Stimulated activated naive CD4-positive, alpha-beta T cell (primary cell): ENCODE measurements at regions not wholly inside any gene's neighbourhood (a gene's known extent, or its start where the extent isn't known, plus 50 kb on each side); places are given as distances from the start of the nearest gene placed in this dataset.
"Not testable (repeated sequence)": the region's sequence is repeated elsewhere in the genome, so short reads cannot be mapped to it uniquely, and the experiment has no call there.

Source experiments
- DNase-seq, 6 experiments: peaks; one replicate each; lab custom pipeline; 2025; lab: John Stamatoyannopoulos, UW

DNA sequence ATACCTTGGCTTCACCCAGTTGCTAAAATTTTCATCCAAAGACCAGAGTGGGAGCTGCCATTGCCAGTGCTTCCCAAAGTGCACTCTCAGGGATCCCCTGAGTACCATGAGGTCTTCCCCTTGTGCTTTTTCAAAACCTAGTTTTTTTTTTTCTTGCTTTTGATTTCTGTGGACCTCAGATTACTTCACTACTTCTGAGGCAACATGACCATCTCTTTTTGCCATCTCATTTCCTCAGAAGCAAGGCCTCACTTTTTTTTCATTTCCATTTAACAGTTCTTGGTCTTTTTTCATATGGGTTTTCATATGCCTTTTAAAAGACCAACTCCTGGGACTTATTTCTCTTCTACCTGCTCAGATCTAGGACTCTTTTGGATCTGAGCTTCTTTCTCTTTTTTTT is 64.1 kb upstream of the MMS22L start:
- DNase-seq: no peak

DNA sequence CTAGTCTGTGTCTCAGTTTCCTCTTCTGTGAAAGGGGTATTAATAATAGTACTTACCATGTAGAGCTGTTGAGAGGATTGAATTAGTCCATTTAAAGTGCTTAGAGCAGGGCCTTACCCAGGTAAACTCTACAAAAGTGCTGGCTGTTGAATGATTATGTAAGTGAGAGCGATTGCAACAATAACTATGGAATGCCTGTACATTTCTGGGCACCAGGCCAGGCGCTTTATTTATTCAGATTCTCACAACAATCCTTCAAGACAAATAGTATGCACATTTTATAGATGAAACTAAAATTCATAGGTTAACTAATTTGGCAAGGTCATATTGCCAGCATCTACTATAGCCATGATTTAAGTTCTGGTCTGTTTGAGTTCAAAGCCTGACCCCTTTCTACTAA is 78.3 kb upstream of the MMS22L start:
- DNase-seq: no peak

DNA sequence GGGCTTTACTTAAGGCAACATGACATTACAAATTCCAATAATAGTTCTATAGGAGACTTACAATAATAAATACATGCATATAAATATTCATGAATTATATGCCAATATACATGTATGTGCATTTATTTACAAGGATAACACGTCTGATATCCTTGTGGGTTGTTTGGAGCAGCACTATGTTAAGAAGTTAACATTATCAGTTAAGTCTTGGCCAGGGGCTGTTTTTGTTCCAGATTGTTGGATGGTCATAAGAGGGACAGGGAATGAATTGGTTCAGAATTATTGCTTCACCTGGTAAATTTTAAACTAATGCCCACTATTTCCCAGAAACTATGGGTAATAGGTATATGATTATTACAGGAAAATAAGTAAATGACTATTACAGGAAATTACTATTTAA is 81.3 kb upstream of the MMS22L start:
- DNase-seq: no peak

DNA sequence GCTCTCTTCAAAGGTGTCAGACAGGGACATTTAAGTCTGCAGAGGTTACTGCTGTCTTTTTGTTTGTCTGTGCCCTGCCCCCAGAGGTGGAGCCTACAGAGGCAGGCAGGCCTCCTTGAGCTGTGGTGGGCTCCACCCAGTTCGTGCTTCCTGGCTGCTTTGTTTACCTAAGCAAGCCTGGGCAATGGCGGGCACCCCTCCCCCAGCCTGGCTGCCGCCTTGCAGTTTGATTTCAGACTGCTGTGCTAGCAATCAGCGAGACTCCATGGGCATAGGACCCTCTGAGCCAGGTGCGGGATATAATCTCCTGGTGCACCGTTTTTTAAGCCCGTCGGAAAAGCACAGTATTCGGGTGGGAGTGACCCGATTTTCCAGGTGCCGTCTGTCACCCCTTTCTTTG is 99.1 kb upstream of the MMS22L start:
- DNase-seq: not testable (repeated sequence)

DNA sequence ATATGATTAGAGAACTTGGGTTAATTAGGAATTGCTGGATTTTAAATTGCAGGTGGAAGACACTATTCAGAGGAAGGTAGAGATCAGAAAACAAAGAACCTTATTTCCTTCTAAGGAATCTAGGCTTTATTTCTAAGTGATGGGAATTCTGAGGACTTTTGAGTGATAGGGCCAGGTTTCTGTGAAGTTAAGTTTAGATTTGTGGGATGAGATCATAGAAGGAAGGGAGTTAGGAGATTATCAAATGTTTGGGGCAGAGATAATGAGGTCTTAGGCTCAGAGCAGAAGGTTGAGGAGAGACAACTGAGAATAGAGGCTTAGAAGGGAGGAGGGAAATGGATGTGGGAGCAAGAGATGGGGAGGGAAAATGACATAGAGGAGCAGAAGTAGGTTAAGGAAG is 109.7 kb upstream of the MMS22L start:
- no peak for DNase-seq

DNA sequence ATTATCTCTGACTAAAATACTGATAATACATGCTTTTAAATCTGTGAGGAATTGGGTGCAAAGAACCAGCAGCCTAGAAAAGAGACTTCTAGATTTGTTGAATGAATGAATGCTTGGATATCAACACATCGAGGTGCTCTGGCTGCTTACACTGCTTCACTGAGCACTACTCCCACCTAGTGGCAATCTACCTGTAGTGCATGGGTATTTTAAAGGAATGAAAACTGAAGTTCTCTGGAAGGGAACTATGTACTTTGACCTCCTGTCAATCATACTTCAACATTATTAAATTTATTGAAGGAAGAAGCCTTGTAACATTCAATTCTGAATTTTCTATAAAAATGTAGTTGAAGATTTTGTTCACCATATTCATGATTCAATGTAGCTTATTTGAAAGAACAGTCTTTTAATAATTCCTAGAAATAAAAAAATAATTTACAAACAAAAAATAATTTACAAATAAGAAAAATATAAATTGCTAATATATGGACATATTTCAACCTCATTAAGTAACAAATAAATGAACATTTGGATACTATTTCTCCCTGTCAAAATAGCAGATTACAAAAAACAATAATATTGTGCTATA is 111.2 kb upstream of the MMS22L start:
- peak in 4 of 6 experiments; percentile 9 to 69 (median 34) for DNase-seq

DNA sequence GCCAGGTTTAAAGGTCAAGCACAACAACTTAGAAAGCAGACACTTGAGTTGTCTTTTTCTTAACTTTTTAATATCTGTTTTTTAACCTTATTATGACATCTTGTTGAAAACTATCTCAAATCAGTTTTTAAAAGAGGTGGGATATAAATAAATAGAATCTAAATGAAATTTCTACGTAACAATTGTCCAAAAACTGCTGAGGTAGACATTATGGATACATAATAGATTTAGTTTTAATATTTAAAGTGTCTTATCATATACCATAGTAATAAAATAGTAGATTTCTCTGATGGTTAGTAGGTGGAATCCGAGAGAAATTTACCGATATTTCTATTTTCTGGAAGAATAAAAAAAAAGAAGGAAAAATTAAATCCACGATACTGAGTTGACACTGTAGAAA is 113.9 kb upstream of the MMS22L start:
- DNase-seq: no peak

DNA sequence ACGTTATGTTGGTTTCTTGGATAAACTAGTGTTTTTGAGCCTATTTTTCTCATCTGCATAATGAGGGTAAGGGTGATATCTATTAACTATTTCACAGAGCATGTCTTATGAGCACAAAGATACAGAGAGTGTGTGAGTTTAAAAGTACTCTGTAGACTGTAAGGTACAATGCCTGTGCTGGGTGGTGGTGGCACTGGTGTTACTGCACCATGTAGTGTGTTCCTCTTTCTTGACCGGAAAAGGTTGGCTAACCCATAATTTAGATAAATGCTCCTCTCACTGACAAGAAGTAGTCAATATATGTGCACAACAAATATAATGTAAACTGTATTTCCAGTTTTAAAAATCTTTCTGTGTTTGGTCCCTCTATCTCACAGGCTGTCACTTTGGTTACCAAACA is 116.2 kb upstream of the MMS22L start:
- DNase-seq: no peak

DNA sequence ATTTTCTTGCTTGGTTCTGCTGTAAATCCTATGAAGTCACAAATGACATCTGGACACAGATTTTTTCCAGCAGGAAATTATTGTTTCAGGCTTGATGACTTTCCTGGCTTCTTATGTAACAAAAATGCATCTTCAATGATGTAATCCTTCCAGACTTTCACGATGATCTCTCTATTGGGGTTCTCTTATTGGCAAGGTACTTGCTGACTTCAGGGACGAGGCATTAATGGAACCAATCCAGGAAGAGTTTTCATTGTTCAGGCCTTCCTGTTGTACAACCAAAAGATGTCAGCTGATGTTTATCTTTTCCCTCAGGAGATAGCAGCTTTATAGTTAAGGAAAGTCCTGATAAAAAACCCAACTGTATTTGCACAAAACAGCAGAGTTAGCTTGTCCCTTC is 118.5 kb upstream of the MMS22L start:
- no peak for DNase-seq

DNA sequence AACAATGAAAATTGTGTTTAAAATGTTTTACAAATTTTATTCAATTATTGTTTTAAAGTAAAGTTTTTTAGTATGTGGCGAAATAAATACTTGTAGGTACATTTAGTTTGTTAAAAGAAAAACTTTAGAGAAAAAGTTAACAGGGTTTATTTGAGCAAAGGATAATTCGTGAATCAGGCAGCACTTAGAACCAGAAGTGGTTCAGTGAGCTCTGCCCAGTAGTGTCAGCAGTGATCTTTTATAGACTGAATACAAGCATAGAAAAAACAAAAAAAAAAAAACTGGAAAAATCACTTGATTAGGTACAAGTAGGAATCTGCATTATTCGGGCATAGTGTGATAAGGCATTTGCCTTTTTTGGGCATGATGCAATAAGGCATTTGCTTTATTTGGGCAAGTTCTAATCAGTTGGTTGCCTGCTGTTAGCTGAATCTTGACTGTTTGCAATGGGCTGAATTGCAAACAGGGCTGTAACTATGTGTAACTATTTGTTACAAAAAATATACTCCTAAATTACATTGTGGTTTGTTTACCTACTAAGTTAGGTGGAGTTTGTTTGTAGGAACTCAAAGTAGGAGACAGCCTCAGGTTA is 122.9 kb upstream of the MMS22L start:
- no peak for DNase-seq

DNA sequence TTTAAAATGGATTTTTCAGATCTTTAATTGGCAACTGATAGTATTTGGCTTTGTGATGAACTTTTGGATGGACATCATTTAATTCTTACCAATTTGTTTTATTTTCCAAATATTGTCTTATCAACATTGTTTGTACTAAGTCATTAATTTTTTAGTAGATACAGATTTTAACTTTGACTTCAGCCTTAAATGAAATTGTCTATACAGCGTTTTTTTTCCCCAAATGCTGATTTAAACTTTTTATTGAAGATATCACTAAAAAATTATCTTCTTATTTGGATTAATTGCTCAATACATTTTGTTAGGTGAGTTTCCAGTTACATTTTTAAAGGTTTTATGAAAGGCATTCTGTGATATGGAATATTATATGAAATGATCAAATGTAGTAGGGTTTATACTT is 123.6 kb upstream of the MMS22L start:
- no peak for DNase-seq

DNA sequence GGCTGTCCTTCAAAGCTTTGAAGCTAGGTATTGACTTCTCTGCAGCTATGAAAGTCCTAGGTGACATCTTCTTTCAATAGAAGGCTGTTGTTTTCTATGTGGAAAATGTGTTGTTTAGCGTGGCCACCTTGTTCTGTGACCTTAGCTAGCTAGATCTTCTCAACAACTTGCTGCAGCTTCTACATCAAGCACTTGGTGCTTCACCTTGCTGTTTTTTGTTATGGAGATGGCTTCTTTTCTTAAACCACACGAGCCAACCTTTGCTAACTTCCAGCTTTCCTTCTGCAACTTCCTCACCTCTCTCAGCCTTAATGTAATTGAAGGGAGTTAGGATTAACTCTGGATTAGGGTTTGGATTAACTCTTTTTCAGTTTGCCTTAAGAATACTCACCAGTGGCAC is 128.6 kb upstream of the MMS22L start:
- no peak for DNase-seq

DNA sequence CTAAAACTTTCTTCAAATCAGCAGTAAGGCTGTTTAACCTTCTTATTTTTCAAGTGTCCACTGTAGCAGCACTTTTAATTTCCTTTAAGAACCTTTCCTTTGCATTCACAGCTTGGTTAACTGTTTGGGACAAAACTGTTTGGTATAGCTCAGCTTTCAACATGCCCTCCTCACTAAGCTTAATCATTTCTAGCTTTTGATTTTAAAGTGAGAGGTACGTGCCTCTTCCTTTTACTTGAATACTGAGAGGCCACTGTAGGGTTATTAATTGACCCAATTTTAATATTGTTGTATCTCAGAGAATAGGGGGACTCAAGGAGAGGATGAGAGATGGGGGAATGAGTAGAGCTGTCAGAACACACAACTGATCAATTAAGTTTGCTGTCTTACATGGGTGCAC is 129.5 kb upstream of the MMS22L start:
- DNase-seq: no peak

DNA sequence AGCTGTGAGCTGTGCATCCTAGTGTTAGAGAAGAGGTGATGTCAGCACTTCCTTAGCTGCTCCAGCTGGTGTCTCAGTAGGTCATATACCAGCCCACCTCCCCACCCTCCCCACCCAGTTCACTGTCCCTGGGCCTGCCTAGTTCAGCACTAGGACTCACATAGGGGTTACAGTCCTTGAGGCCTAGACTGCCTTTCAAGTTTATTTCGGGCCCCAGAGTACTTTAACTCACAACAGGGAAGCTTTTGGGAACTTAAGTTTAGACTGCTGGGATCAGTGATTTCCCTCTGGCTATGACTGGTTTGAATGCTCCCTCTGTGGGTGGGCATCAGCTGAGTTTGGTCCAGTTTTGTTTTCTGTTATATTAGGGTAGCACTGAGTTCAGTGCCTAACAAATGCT is 139.2 kb upstream of the MMS22L start:
- no peak for DNase-seq

DNA sequence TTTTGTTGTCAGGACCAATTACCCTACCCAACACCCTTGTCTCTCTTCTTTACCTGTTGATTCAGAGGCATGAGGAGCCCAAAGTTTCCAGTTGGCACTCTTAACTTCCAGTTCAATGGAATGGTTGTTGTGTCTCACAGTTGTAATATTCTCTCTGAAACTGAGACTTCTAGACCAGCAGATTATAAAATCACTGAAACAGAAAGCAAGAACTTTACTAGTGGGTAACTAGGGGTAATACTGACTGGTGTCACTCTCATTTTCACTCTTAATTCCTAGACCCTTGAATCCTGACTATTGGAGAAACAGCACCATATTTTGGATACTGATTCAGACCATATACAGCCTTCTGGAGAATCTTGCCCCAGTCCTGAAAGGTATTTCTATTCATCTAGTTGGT is 140.2 kb upstream of the MMS22L start:
- no peak for DNase-seq

DNA sequence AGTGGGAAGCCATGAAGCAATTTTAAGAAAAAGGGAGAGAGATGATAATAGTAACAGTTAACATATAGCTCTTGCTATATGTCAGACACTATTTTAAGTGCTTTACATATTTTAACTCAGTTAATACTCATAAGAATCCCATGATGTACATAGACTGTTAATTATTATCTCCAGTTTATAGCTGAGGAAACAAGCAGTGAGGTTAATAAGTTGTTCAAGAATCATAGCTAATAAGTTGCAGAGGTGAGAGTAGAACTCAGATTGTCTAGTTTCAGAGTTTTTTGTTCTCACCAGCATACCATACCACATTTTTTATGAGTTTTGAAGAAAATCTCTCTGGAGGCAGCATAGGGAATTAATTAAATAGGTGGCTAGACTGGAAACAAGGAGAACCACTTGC is 144.6 kb upstream of the MMS22L start:
- DNase-seq: no peak

DNA sequence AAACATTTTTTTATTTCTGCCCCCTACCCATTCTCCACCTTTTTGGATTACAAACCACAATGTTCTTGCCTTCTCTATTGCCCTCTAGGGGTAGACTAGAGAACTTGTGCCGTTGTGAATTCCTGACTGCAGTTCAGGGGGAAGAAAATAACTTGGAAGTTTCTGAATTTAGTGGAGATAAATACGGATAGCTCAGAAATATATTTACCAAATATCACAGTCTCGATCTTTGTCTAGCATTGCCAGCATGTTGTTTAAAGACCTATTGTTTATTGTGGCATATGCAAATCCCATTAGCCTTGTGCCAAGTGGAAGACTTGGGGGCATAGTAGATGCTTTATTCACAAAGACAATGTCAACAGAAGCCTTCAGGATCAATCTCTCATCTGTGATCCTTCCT is 154.1 kb upstream of the MMS22L start:
- DNase-seq: no peak

DNA sequence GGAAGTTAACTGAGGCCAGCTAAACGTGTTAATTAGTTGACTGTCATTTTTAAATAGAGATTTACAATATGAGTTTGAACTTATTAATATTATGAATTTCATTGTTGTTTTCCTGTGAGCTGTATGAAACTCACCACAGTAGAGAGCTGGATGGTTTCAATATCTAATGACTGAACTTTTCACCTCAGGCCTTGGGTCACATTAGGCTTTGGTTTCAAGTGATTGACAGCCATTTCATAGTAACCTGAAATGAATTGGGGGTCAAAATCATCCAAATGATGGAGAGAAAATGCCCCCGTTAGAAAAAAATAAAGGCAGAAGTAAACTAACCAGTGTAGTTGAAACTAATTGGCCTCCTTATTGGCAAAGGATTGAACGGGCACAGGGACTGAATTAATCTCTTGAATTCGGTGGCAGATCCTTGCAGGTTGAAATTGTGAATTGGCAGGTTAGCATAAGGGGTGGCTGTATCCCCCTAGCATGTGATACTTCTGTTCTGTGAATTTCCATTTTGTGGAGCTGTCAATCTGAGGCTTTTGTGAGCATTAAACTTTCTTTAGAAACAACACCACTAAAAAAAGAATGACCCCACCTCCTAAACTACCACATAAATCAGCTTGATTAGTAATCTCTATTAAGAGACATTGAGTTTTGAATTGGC is 155.1 kb upstream of the MMS22L start:
- no peak for DNase-seq

DNA sequence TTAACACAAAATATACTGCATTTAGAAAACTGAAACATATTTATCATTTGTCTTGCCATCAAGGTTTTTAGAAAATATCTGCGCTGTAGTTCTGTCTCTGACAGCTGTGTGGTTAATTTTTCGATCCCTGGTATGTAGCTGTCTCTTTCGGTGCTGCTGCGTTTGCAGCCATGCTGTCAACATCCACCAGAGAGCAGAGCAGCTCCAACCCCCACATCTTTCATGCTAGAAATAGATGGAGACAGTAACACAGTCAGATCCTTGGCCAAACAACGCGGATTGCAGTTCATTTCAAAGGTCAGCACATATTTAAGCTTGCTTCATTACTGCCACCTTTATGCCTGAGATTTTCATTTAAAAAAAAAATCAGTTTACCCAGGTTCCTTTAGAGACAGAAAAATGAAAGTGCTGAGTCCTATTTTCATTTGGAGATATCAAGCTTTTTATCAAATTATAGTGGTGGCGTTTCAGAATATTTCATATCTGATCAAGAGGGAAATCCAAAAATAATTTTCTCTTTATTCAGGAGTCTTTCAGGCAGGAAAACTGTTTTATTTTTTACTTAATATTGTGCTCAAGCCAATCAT is 157.7 kb upstream of the MMS22L start:
- no peak for DNase-seq

DNA sequence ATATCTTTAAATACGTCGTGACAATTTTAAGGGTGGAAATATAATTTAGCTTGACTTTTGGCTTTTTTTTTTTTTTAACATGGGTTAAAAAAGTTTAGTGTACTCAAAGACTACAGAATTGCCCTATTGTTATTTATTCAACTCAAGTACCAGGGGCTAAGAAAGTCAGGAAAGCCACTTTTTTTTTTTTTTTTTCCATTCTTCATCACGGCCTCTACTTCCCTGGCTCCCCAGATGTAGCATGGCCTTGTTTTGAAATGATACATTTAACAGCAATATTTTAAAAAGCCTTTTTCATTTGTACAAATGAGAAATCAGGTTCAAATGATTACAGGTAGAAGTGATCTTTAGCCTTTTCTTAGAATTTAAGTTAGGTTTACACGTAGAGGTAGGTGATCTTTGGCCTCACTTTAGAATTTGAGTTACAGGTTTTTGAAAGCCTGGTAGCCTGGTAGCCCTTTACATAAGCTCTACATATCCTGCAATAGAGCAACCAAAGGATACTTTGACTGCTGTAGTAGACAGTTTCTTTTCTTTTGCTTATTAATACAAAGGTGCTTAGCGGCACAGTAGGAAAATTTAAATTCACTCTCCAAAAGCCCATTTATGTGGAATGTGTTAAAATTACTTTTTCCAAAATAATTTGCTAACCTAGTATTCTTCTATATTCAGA is 160.5 kb upstream of the MMS22L start:
- DNase-seq: no peak

DNA sequence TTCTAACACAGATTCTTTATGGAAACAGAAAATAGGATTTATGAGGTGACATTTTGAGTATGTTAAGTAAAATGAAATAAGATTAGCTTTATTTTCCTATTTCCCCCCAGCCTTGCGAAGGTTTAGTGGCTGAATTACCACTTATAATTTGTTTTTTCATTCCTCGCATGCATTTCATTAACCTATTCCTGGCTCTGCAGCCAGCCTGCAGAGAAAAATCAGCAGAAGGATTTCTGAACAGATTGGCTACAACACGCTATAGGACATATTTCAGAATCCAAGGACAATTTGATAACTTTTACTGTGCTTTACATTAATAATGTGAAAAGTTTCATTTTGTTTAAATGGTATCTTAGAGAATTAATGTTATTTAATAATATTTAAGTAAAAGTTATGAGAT is 162.4 kb upstream of the MMS22L start:
- no peak for DNase-seq

DNA sequence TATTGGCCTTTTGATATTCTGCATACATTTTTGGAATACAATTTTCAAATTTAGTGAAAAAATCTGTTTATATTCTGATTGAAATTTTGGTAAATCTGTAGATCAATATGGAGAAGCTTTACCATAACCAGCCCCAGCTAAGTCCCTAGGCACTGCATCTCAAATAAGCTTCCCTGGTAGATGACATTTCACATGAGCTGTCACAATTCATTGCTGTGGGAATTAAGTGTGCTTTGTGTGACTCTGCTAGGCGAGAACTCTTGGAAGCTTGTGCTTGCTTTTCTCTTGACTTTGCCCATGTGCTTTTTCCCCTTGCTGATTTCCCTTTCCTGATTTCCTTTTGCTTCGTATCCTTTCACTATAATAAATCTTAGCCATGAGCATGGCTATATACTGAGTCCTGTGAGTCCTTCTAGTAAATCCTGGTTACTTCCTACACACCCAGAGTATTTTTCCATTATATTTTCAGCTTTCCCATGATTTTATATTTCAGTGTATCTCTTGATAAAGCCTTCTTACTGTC is 166.5 kb upstream of the MMS22L start:
- DNase-seq: no peak

DNA sequence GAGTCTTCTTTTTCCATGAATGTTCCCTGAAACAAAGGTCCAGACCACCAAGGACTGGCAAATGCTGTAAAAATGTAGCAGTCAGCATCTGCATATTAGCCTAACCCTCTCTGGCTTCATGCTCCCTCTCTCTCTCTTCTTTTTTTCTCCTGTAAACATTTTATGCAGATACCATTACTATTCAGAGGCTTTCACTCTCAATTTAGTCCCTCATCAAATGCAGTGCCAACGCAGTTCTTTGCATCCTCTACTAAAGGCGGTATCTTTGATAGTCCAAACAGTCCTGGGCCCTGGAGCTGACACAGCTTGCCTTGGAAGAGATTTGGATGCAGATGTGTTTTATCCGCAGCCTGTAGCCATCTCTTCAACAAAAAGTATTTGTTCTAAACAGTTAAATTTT is 167.1 kb upstream of the MMS22L start:
- no peak for DNase-seq
